ENCODE measurements at regions not wholly inside any gene's neighbourhood (a gene's known extent, or its start where the extent isn't known, plus 50 kb on each side); places are given as distances from the start of the nearest gene placed in this dataset.

DNA sequence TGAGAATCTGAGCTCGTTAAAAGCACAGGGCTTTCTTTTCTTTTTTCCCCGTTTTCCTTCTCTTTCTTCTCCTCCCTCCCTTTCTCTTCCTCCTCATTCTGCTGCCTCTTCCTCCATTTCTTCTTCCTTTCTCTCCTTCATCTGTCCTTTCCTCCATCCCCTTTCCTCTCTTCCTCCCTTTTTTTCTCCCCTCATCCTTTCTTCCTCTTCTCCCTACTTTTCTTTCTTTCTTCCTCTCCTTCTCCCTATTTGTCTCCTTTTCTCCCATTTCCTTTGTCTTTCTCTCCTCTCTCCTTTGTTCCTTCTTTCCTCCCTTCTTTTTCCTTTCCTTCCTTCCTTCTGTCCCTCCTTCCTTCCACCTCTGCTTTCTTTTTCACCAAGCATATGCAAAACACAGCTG lies 649.4 kb downstream of the IRX1 start:
- no peak for TF ChIP-seq EZH2 (IDR thresholded peaks at IDR 0.05; ENCODE audit: insufficient read depth, low read length)
- TF ChIP-seq, protein P1, sequence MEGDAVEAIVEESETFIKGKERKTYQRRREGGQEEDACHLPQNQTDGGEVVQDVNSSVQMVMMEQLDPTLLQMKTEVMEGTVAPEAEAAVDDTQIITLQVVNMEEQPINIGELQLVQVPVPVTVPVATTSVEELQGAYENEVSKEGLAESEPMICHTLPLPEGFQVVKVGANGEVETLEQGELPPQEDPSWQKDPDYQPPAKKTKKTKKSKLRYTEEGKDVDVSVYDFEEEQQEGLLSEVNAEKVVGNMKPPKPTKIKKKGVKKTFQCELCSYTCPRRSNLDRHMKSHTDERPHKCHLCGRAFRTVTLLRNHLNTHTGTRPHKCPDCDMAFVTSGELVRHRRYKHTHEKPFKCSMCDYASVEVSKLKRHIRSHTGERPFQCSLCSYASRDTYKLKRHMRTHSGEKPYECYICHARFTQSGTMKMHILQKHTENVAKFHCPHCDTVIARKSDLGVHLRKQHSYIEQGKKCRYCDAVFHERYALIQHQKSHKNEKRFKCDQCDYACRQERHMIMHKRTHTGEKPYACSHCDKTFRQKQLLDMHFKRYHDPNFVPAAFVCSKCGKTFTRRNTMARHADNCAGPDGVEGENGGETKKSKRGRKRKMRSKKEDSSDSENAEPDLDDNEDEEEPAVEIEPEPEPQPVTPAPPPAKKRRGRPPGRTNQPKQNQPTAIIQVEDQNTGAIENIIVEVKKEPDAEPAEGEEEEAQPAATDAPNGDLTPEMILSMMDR (IDR thresholded peaks at IDR 0.05; ENCODE audit: insufficient read depth, low read depth, low read length): no peak
